GM12892 (cell line): ENCODE measurements at regions not wholly inside any gene's neighbourhood (a gene's known extent, or its start where the extent isn't known, plus 50 kb on each side); places are given as distances from the start of the nearest gene placed in this dataset.

ENCODE experiments used
- DNase-seq: peaks from one replicate; pipeline ENCODE4 v3.0.0; 2011; ENCODE audit not compliant: insufficient read length
- FAIRE-seq: peaks from 2 replicates; lab custom pipeline; 2011; peaks lifted over from hg19 to GRCh38; lab: Jason Lieb, UNC
- POLR2A ChIP-seq: IDR thresholded peaks from 2 replicates; pipeline ENCODE4 v1.6.1; 2011; ENCODE audit warnings: low read depth, low read length, control low read depth
- POLR2AphosphoS5 ChIP-seq: IDR thresholded peaks from 2 replicates; pipeline ENCODE4 v1.6.1; 2011; ENCODE audit warnings: low read depth, low read length, control low read depth
- TAF1 ChIP-seq: IDR thresholded peaks from 2 replicates; pipeline ENCODE4 v1.6.1; 2011; ENCODE audit warnings: low read depth, mild to moderate bottlenecking, control low read depth, low read length, borderline replicate concordance

DNA sequence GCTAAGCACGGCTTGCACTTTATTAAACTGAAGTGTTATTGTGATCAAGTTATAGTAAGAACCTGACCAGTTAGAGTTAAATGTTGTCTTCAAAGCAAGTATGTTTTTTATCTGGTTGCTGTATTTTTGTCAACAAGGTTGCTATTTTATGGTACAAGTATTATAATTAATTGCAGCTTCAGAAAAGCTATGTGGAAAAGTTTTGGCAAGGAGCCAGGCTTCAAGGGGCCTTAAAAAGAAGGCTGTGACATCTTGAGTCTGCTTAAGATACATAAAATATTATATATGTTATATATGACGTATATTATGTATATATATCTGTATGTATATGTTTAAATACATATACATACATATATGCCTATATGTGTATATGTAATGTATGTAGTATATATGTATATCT is 1461.2 kb upstream of the CDH8 start:
- TF ChIP-seq POLR2AphosphoS5, result no peak
- no peak for TF ChIP-seq POLR2A
- TF ChIP-seq TAF1, result no peak
- DNase-seq, result no peak
- no peak for FAIRE-seq

DNA sequence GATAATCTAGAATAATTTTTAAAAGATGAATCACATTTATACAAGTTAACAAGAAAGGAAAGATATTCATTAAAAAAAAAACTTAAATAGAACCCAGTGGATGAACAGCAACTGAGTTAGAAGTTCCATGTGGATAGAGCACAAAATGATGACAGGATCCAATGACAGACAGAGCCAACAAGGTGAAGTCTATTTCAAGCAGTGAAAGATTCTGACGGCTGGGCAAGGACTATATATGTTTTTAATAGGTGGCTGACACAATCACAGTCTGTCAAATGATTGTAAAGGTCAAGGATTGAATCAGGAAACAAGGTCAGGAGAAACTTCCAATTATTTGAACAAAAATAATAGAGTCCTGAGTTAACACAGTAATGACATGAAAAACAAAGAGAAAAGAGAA is 1460.0 kb upstream of the CDH8 start:
- no peak for DNase-seq
- TF ChIP-seq POLR2A, result no peak
- TF ChIP-seq POLR2AphosphoS5, result no peak
- TF ChIP-seq TAF1, result no peak
- FAIRE-seq, result no peak

DNA sequence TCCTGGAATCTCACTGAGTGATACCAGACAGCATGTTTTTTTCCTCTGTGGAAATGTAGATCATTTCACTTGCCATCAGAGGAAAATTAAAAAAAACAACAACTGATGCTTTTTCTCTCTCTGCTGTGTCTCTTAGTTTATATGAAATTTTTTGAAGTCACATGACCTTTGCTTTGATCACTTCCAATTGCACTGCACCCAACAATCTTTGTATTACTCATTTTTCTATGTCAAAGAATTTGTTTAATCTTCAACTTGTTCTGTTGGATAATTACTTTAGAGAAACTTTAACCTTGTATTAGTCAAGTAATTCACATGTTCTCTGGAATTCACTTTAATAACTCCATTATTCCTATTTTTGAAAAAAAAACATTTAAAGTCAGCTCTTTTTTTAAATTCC is 1452.7 kb upstream of the CDH8 start:
- no peak for FAIRE-seq
- no peak for DNase-seq
- TF ChIP-seq POLR2AphosphoS5 (no peak), POLR2A (no peak), TAF1 (no peak)

DNA sequence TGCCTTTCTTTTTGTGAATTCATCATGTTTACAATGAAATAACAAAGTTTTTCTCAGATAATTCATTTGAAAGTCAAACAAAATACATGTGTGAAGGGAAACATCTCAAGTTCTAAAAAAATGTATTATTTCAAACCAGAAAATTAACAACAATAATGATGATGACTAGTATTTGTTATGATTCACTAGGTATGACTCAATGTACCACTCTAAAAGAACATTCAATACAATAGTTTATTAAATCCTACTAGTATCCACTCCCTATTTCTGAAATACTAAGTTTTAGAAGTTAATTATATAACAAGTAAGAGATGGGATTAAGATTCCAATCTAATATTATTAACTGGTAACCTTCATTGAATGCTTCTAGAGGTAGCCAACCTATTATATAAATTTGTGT is 1444.8 kb upstream of the CDH8 start:
- DNase-seq (no peak), FAIRE-seq (no peak)
- TF ChIP-seq POLR2A (no peak), POLR2AphosphoS5 (no peak), TAF1 (no peak)

DNA sequence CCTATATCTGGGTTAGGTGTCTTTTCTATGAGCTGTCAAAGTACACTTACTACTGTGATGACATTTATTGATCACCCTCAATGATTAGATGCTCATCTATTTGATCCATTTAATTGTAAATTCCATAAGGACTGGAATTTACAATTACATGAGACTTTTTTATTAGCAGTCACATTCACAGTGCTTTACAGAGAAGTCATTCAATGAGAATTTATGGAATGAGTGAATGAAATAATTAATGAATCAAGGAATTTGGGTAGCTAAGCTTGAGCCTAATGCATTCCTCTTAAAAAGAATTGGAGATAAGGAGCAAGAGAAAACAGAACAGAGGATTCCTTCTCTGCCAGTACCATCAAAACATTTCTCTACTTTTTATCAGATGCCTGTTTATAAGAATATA is 1437.5 kb upstream of the CDH8 start:
- TF ChIP-seq POLR2AphosphoS5 (no peak), TAF1 (no peak), POLR2A (no peak)
- FAIRE-seq, result no peak
- DNase-seq, result no peak

DNA sequence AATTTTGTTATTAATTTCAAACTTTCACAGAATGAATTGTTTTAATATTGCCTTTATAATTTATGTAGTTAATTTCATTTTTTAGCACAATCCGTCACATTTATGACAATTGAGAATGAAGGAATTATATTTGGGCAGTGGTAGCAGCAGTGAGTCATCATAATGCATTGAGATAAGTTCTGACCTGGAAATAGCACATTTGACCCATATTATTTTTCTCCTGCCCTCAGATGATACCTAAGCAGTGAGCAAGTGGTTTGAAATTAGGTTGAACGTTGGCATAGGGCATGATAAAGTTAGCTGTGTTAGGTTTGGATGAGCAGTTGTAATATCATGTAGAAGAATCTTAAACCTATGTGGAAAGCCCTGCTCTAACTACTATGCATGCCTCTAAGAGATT is 1431.3 kb upstream of the CDH8 start:
- no peak for TF ChIP-seq POLR2A
- TF ChIP-seq POLR2AphosphoS5, result no peak
- no peak for TF ChIP-seq TAF1
- no peak for DNase-seq
- FAIRE-seq, result no peak

DNA sequence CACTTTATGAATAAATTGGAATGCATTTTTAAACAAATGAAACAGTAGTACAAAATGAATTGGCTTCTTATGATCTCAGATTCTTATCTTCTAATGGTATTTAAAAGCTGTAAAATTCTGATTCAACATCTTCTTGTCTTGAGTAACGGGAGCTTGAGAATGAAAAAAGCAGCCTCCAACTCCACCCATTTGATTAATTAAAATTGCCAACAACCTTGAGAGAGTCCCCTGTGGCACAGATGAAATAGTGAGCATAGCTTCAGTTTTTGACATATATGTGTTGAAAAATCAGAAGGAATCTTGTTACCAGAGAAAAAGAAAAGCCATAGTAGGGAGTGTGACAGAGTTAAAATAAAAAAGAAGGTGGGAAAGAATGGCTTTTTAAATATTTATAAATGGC is 1426.1 kb upstream of the CDH8 start:
- FAIRE-seq (no peak), DNase-seq (no peak)
- TF ChIP-seq POLR2AphosphoS5 (no peak), POLR2A (no peak), TAF1 (no peak)

DNA sequence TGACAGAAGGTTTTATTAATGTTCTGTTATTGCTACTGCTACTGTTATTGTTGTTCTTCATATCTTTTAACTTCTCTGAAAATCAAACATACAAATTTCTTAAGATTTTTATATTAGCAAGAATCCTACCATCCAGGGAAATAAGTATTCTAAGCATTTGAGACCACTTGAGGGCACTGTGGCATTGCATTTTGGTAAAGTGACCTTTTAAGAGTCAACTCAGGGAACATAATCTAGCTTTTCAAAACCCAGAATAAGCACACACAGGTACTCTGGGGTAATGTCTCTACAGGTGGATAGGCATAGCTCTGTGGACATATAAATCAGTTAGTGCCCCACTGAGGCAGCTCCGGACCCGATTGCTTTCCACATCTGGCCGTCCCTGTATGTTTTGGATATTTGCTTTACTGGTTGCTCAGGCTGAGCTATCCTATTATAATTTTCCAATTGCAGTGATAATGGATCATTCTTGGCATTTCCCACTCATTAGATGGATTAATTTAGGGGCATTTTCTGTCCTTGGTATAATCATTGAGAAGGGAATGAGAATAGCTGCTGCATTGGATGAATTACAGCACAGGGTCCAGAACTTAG is 1425.1 kb upstream of the CDH8 start:
- no peak for FAIRE-seq
- TF ChIP-seq POLR2AphosphoS5, result no peak
- TF ChIP-seq POLR2A, result no peak
- TF ChIP-seq TAF1, result no peak

DNA sequence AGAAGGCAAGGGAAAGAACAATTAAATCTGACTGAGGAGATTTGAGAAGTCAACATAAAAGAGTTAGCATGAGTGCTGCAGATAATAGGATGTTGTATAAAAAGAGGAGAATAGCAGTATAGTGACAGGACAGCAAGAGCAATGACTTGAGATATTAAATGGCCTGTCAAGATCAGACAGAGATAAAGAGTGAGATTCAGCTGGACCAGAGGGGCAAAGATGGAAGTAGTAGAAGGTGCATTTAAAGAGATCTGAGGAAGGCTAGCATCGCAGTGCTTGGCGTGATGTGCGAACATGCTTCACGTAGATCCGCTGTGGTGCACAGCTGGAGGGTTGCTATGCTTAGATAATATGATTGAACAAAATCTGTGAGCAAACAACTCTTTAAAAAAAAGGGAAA is 1422.6 kb upstream of the CDH8 start:
- no peak for TF ChIP-seq POLR2A
- DNase-seq (no peak), FAIRE-seq (no peak)

More for the DNA sequence above, 1425.1 kb upstream of the CDH8 start:
- DNase-seq, result no peak

DNA sequence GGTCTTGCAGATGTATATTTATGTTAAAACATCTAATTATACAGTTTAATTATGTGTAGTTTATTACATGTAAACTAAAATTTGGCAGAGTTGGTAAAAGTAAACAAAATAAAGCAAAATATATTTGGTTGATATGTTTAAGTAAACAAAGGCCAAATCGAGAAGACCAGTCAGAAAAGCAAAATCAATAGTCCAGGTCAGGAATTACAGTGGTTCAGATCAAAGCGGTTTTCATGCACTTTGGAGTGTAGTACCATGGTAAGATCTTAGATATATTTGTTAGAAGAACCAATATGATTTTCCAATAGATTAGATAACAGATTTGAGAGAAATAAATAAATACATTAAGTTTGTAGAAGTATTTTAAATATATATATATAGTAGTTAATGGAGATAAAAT is 1421.6 kb upstream of the CDH8 start:
- no peak for DNase-seq
- FAIRE-seq, result no peak
- TF ChIP-seq POLR2A (no peak), POLR2AphosphoS5 (no peak), TAF1 (no peak)

DNA sequence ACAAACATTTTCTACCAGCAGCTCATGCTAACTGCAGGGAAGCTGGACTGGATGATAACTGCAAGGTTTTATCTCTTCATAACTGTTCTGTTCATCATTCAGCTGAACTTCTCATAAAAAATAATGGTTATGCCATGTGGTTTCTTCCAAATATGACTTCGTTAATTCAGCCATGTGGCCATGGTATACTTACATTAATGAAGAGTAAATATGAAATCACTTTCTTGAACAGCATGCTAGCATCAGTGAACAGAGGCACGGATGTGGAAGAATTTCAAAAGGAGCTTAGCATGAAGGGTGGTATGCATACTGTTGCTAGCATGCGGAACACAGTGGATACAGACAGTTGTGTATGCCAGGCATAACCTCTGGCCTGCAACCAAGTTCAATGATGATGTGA is 1417.0 kb upstream of the CDH8 start:
- DNase-seq, result no peak
- TF ChIP-seq TAF1 (no peak), POLR2AphosphoS5 (no peak), POLR2A (no peak)
- no peak for FAIRE-seq

DNA sequence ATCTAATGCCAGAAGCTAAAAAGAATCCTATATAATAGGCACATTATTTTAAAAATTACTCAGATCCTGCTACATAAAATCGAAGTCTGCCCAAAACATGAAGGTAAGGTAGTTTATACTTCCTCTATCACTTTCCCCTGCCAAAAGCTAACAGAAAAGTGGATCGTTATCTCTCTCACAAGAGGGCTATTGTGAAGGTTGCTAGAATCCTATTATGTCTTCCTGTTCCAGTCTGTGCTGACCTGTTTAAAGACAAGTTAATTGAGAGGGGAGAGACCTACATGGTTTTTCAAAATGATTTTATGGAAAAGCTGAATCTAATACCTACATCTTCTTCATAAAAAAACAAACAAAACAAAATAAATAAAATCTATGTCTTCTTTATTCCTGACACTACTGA is 1410.9 kb upstream of the CDH8 start:
- TF ChIP-seq POLR2AphosphoS5 (no peak), TAF1 (no peak), POLR2A (no peak)
- FAIRE-seq (no peak), DNase-seq (no peak)

DNA sequence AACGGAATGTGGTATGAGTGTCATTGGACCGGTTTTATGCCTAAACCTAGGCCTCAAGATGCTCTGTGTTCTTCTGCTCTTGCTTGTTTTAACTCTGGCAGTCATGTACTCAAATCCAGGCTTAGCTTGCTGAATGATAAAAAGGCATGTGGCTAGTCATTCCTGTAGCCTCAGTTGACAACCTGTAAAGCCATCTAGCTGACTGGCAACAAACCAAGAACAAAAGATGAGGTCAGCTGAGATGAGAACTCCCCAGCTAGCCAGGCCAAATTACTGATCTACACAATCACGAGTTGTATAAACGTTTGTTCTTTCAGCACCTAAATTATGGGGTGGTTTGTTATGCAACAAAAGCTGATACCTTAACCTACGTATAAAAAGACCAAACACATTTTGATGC is 1406.0 kb upstream of the CDH8 start:
- TF ChIP-seq TAF1 (no peak), POLR2A (no peak), POLR2AphosphoS5 (no peak)
- no peak for FAIRE-seq
- DNase-seq, result no peak
